ENCODE measurements at regions not wholly inside any gene's neighbourhood (a gene's known extent, or its start where the extent isn't known, plus 50 kb on each side); places are given as distances from the start of the nearest gene placed in this dataset.
A peak's percentile ranks its signal among the peaks of the same experiment; 100 is the strongest.

GRCh38 chr1:88302843-88303486, 381.1 kb upstream of the PKN2 start:
- no peak overlapping the region for H3K27ac Mint-ChIP-seq
- ATAC-seq (ENCODE audit: low read depth in 2 of 2) (no peak), DNase-seq (no peak)
- Histone ChIP-seq H3K4me3 (ENCODE audit: low read depth, low read length) (no peak overlapping the region), H3K27me3 (ENCODE audit: control insufficient read depth, insufficient read depth, low read length) (no peaks in the 10 kb centered on the region), H3K4me1 (ENCODE audit: control insufficient read depth, insufficient read depth, low read length, poor library complexity, severe bottlenecking) (no peaks in the 10 kb centered on the region), H3K9me3 (ENCODE audit: control insufficient read depth in 2 of 2, low read length in 2 of 2) (no peaks in the 10 kb centered on the region), H3K27ac (ENCODE audit: insufficient read depth, low read length, poor library complexity, severe bottlenecking) (no peak overlapping the region), H3K36me3 (ENCODE audit: control insufficient read depth, insufficient read depth, low read length) (no peaks in the 10 kb centered on the region)
- peaks cover 0 to 5% (median 0%) of the 10 kb centered on the region in 7 donors for H3K9me3 Mint-ChIP-seq
- H3K36me3 Mint-ChIP-seq: no peaks in the 10 kb centered on the region
- H3K4me3 Mint-ChIP-seq: no peak overlapping the region
- no peaks in the 10 kb centered on the region for H3K4me1 Mint-ChIP-seq
- H3K27me3 Mint-ChIP-seq: no peaks in the 10 kb centered on the region

DNA sequence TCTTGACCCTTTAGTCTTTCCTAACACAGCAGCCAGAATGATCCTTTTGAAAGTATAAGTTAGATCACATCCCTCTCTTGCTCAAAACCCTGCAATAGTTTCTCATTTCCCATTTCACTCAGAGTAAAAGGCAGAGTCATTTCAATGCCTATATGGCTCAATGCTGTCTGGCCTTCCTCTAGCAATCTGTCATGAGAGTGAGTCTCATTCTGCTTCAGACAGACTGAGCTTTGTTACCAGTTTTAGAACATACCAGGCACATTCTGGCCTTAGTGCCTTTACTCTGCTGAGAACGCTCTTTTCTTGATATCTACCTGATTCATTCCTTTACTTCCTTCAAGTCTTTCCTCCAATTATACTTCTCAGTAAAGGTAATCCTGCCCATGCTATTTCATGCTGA, 372.8 kb upstream of the PKN2 start:
- DNase-seq (no peak), ATAC-seq (ENCODE audit: low read depth in 2 of 2) (no peak)
- no peaks in the 10 kb centered on the region for H3K4me1 ChIP-seq (ENCODE audit: control insufficient read depth, insufficient read depth, low read length, poor library complexity, severe bottlenecking)
- no peaks in the 10 kb centered on the region for H3K36me3 ChIP-seq (ENCODE audit: control insufficient read depth, insufficient read depth, low read length)
- H3K27me3 ChIP-seq (ENCODE audit: control insufficient read depth, insufficient read depth, low read length): no peaks in the 10 kb centered on the region
- H3K27ac ChIP-seq (ENCODE audit: insufficient read depth, low read length, poor library complexity, severe bottlenecking): no peak overlapping the region
- H3K36me3 Mint-ChIP-seq: no peaks in the 10 kb centered on the region
- no peak overlapping the region for H3K4me3 Mint-ChIP-seq
- no peak overlapping the region for H3K27ac Mint-ChIP-seq
- no peaks in the 10 kb centered on the region for H3K27me3 Mint-ChIP-seq
- H3K9me3 Mint-ChIP-seq: peaks cover 0 to 7% (median 2%) of the 10 kb centered on the region in 7 donors
- no peak overlapping the region for H3K4me3 ChIP-seq (ENCODE audit: low read depth, low read length)
- H3K9me3 ChIP-seq (ENCODE audit: control insufficient read depth in 2 of 2, low read length in 2 of 2): no peaks in the 10 kb centered on the region
- no peaks in the 10 kb centered on the region for H3K4me1 Mint-ChIP-seq

- Mint-ChIP-seq H3K9me3 (peaks cover 0 to 7% (median 2%) of the 10 kb centered on the region in 7 donors), H3K36me3 (no peaks in the 10 kb centered on the region), H3K27ac (no peak overlapping the region), H3K4me1 (no peaks in the 10 kb centered on the region), H3K27me3 (no peaks in the 10 kb centered on the region), H3K4me3 (no peak overlapping the region)
- H3K27ac ChIP-seq (ENCODE audit: insufficient read depth, low read length, poor library complexity, severe bottlenecking): no peak overlapping the region
- ATAC-seq (ENCODE audit: low read depth in 2 of 2) (no peak), DNase-seq (no peak)
- H3K4me3 ChIP-seq (ENCODE audit: low read depth, low read length): no peak overlapping the region
- H3K9me3 ChIP-seq (ENCODE audit: control insufficient read depth in 2 of 2, low read length in 2 of 2): no peaks in the 10 kb centered on the region
- no peaks in the 10 kb centered on the region for H3K27me3 ChIP-seq (ENCODE audit: control insufficient read depth, insufficient read depth, low read length)
- no peaks in the 10 kb centered on the region for H3K36me3 ChIP-seq (ENCODE audit: control insufficient read depth, insufficient read depth, low read length)
- no peaks in the 10 kb centered on the region for H3K4me1 ChIP-seq (ENCODE audit: control insufficient read depth, insufficient read depth, low read length, poor library complexity, severe bottlenecking)
Observed at GRCh38 chr1:88311907-88312306, 372.2 kb upstream of the PKN2 start.

- DNase-seq (no peak), ATAC-seq (ENCODE audit: low read depth in 2 of 2) (no peak)
- Mint-ChIP-seq H3K27ac (no peak overlapping the region), H3K27me3 (peaks cover 4% of the 10 kb centered on the region), H3K36me3 (no peaks in the 10 kb centered on the region), H3K4me1 (no peaks in the 10 kb centered on the region), H3K9me3 (peaks cover 0 to 6% (median 2%) of the 10 kb centered on the region in 7 donors), H3K4me3 (no peak overlapping the region)
- no peaks in the 10 kb centered on the region for H3K9me3 ChIP-seq (ENCODE audit: control insufficient read depth in 2 of 2, low read length in 2 of 2)
- H3K27me3 ChIP-seq (ENCODE audit: control insufficient read depth, insufficient read depth, low read length): no peaks in the 10 kb centered on the region
- H3K27ac ChIP-seq (ENCODE audit: insufficient read depth, low read length, poor library complexity, severe bottlenecking): no peak overlapping the region
- no peaks in the 10 kb centered on the region for H3K36me3 ChIP-seq (ENCODE audit: control insufficient read depth, insufficient read depth, low read length)
- no peak overlapping the region for H3K4me3 ChIP-seq (ENCODE audit: low read depth, low read length)
- no peaks in the 10 kb centered on the region for H3K4me1 ChIP-seq (ENCODE audit: control insufficient read depth, insufficient read depth, low read length, poor library complexity, severe bottlenecking)
Observed at GRCh38 chr1:88317396-88317795, 366.7 kb upstream of the PKN2 start.

DNA sequence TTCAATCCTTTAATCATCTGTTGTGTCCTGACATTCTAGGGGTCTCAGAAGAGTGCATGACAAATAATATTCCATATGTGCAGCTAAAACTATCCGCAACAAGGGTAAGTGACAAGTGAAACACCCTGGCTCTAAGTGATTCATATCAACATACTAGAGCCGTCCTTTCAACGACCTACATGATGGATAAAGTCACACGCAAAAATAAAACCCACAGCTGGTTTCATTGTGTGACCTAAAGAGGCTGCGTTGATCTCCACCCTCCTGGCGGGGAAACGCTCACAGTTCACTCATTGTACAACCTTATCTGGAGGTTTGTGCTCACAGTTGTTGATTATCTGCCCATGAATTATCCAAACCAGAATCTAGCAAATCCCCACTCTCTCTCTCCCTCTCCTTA, 365.3 kb upstream of the PKN2 start:
- no peak overlapping the region for H3K27ac ChIP-seq (ENCODE audit: insufficient read depth, low read length, poor library complexity, severe bottlenecking)
- Mint-ChIP-seq H3K27me3 (peaks cover 4% of the 10 kb centered on the region), H3K36me3 (no peaks in the 10 kb centered on the region), H3K4me1 (no peaks in the 10 kb centered on the region), H3K27ac (peak overlapping the region in 1 of 3 donors; percentile 23), H3K4me3 (no peak overlapping the region), H3K9me3 (peaks cover 0 to 6% (median 2%) of the 10 kb centered on the region in 7 donors)
- no peaks in the 10 kb centered on the region for H3K36me3 ChIP-seq (ENCODE audit: control insufficient read depth, insufficient read depth, low read length)
- H3K4me1 ChIP-seq (ENCODE audit: control insufficient read depth, insufficient read depth, low read length, poor library complexity, severe bottlenecking): no peaks in the 10 kb centered on the region
- no peaks in the 10 kb centered on the region for H3K9me3 ChIP-seq (ENCODE audit: control insufficient read depth in 2 of 2, low read length in 2 of 2)
- no peaks in the 10 kb centered on the region for H3K27me3 ChIP-seq (ENCODE audit: control insufficient read depth, insufficient read depth, low read length)
- ATAC-seq (ENCODE audit: low read depth in 2 of 2) (no peak), DNase-seq (no peak)
- no peak overlapping the region for H3K4me3 ChIP-seq (ENCODE audit: low read depth, low read length)

- H3K36me3 Mint-ChIP-seq: no peaks in the 10 kb centered on the region
- H3K36me3 ChIP-seq (ENCODE audit: control insufficient read depth, insufficient read depth, low read length): no peaks in the 10 kb centered on the region
- no peaks in the 10 kb centered on the region for H3K9me3 ChIP-seq (ENCODE audit: control insufficient read depth in 2 of 2, low read length in 2 of 2)
- H3K27ac Mint-ChIP-seq: no peak overlapping the region
- no peak overlapping the region for H3K4me3 ChIP-seq (ENCODE audit: low read depth, low read length)
- ATAC-seq (ENCODE audit: low read depth in 2 of 2): no peak
- H3K27me3 Mint-ChIP-seq: peaks cover 4% of the 10 kb centered on the region
- no peaks in the 10 kb centered on the region for H3K27me3 ChIP-seq (ENCODE audit: control insufficient read depth, insufficient read depth, low read length)
- H3K4me3 Mint-ChIP-seq: no peak overlapping the region
- H3K4me1 ChIP-seq (ENCODE audit: control insufficient read depth, insufficient read depth, low read length, poor library complexity, severe bottlenecking): no peaks in the 10 kb centered on the region
- DNase-seq: no peak
- H3K4me1 Mint-ChIP-seq: no peaks in the 10 kb centered on the region
- H3K9me3 Mint-ChIP-seq: peaks cover 0 to 6% (median 1%) of the 10 kb centered on the region in 7 donors
- no peak overlapping the region for H3K27ac ChIP-seq (ENCODE audit: insufficient read depth, low read length, poor library complexity, severe bottlenecking)
Observed at GRCh38 chr1:88320291-88320690, 363.8 kb upstream of the PKN2 start.

- no peaks in the 10 kb centered on the region for H3K27me3 ChIP-seq (ENCODE audit: control insufficient read depth, insufficient read depth, low read length)
- no peak overlapping the region for H3K27ac ChIP-seq (ENCODE audit: insufficient read depth, low read length, poor library complexity, severe bottlenecking)
- no peaks in the 10 kb centered on the region for H3K36me3 ChIP-seq (ENCODE audit: control insufficient read depth, insufficient read depth, low read length)
- peaks cover 0 to 6% (median 1%) of the 10 kb centered on the region in 7 donors for H3K9me3 Mint-ChIP-seq
- no peaks in the 10 kb centered on the region for H3K4me1 Mint-ChIP-seq
- no peaks in the 10 kb centered on the region for H3K36me3 Mint-ChIP-seq
- DNase-seq: no peak
- no peaks in the 10 kb centered on the region for H3K4me1 ChIP-seq (ENCODE audit: control insufficient read depth, insufficient read depth, low read length, poor library complexity, severe bottlenecking)
- no peak overlapping the region for H3K4me3 Mint-ChIP-seq
- peaks cover 4% of the 10 kb centered on the region for H3K27me3 Mint-ChIP-seq
- no peaks in the 10 kb centered on the region for H3K9me3 ChIP-seq (ENCODE audit: control insufficient read depth in 2 of 2, low read length in 2 of 2)
- no peak overlapping the region for H3K4me3 ChIP-seq (ENCODE audit: low read depth, low read length)
- H3K27ac Mint-ChIP-seq: no peak overlapping the region
- no peak for ATAC-seq (ENCODE audit: low read depth in 2 of 2)
Observed at GRCh38 chr1:88321706-88322105, 362.4 kb upstream of the PKN2 start.

DNA sequence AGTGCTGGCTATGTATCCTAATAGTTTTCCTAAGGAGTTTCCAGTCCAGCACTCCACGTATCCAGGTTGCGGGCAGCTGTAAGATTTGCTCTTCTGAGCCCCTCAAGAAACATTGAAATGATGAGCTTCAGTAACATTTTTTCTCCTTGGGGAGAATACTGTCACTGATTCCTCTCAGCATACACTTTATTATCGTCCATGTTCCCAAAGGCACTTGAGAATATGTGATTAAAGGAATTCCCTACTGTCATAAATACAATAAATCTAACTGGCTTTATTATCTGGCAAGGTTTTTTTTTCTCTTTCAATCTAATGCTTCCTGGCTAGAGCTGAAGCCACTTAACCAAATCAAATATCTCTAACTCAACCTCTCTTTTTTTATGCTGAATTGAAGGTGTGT, 359.2 kb upstream of the PKN2 start:
- ATAC-seq (ENCODE audit: low read depth in 2 of 2) (no peak), DNase-seq (no peak)
- Mint-ChIP-seq H3K27ac (no peak overlapping the region), H3K4me1 (no peaks in the 10 kb centered on the region), H3K27me3 (no peaks in the 10 kb centered on the region), H3K36me3 (no peaks in the 10 kb centered on the region), H3K9me3 (peaks cover 0 to 2% (median 0%) of the 10 kb centered on the region in 7 donors), H3K4me3 (no peak overlapping the region)
- no peaks in the 10 kb centered on the region for H3K9me3 ChIP-seq (ENCODE audit: control insufficient read depth in 2 of 2, low read length in 2 of 2)
- no peaks in the 10 kb centered on the region for H3K36me3 ChIP-seq (ENCODE audit: control insufficient read depth, insufficient read depth, low read length)
- no peak overlapping the region for H3K4me3 ChIP-seq (ENCODE audit: low read depth, low read length)
- H3K4me1 ChIP-seq (ENCODE audit: control insufficient read depth, insufficient read depth, low read length, poor library complexity, severe bottlenecking): no peaks in the 10 kb centered on the region
- no peak overlapping the region for H3K27ac ChIP-seq (ENCODE audit: insufficient read depth, low read length, poor library complexity, severe bottlenecking)
- H3K27me3 ChIP-seq (ENCODE audit: control insufficient read depth, insufficient read depth, low read length): no peaks in the 10 kb centered on the region

Data from CD4-positive, CD25-positive, alpha-beta regulatory T cell (primary cell).